ENCODE measurements at regions not wholly inside any gene's neighbourhood (a gene's known extent, or its start where the extent isn't known, plus 50 kb on each side); places are given as distances from the start of the nearest gene placed in this dataset.
A peak's percentile ranks its signal among the peaks of the same experiment; 100 is the strongest.
"Not testable (repeated sequence)": the region's sequence is repeated elsewhere in the genome, so short reads cannot be mapped to it uniquely, and the experiment has no call there.

GRCh38 chr2:88396209-88396608 lies 56.3 kb downstream of the FOXI3 start:
- no peak for DNase-seq

GRCh38 chr2:88377641-88377991 lies 74.9 kb downstream of the FOXI3 start:
- no peak for DNase-seq

GRCh38 chr2:88372042-88372441 lies 80.5 kb downstream of the FOXI3 start:
- DNase-seq, result no peak

- not testable (repeated sequence) for DNase-seq
Observed at GRCh38 chr2:88365408-88365807, 87.1 kb downstream of the FOXI3 start.

GRCh38 chr2:88355486-88355885 lies 97.0 kb downstream of the FOXI3 start:
- DNase-seq, result no peak

GRCh38 chr2:88351249-88351601 lies 101.3 kb downstream of the FOXI3 start:
- no peak for DNase-seq

- DNase-seq, result peak; percentile 73
Observed at GRCh38 chr2:88350331-88351248, 101.9 kb downstream of the FOXI3 start.

GRCh38 chr2:88345842-88346241 lies 106.7 kb downstream of the FOXI3 start:
- no peak for DNase-seq

- DNase-seq, result peak; percentile 19
Observed at GRCh38 chr2:88342749-88343148, 109.7 kb downstream of the FOXI3 start.

- no peak for DNase-seq
Observed at GRCh38 chr2:88334418-88334817, 118.1 kb downstream of the FOXI3 start.

GRCh38 chr2:88331239-88331638 lies 121.3 kb downstream of the FOXI3 start:
- DNase-seq, result no peak

- DNase-seq, result peak; percentile 4
Observed at GRCh38 chr2:88329815-88330603, 122.5 kb downstream of the FOXI3 start.

GRCh38 chr2:88321449-88322248 lies 130.8 kb downstream of the FOXI3 start:
- no peak for DNase-seq

- DNase-seq, result no peak
Observed at GRCh38 chr2:88320076-88320773, 132.3 kb downstream of the FOXI3 start.

GRCh38 chr2:88318956-88319330 lies 133.6 kb downstream of the FOXI3 start:
- DNase-seq, result no peak

GRCh38 chr2:88318071-88318955 lies 134.2 kb downstream of the FOXI3 start:
- DNase-seq, result no peak

- DNase-seq, result no peak
Observed at GRCh38 chr2:88310787-88311186, 140.6 kb downstream of the THNSL2 start.

- DNase-seq, result peak; percentile 15
Observed at GRCh38 chr2:88307817-88308216, 137.7 kb downstream of the THNSL2 start.

- DNase-seq, result no peak
Observed at GRCh38 chr2:88303865-88304264, 133.7 kb downstream of the THNSL2 start.

- no peak for DNase-seq
Observed at GRCh38 chr2:88296247-88296646, 126.1 kb downstream of the THNSL2 start.

- no peak for DNase-seq
Observed at GRCh38 chr2:88283886-88284592, 113.9 kb downstream of the THNSL2 start.

All from activated CD4-positive, alpha-beta T cell treated with anti-CD3 and anti-CD28 coated beads, Interleukin-2, amount 50 U/mL, for 16 hours (primary cell).